RWPE1 (cell line): ENCODE measurements at regions not wholly inside any gene's neighbourhood (a gene's known extent, or its start where the extent isn't known, plus 50 kb on each side); places are given as distances from the start of the nearest gene placed in this dataset.

Experiments used
- CTCF ChIA-PET: fragments of 350-600 bp; sonication (Branson Sonifier 250); formaldehyde crosslinking; extraction: SDS; loops from one replicate; lab custom pipeline; 2021; lab: Yijun Ruan, JAX
- POLR2A ChIA-PET: fragments of 400-600 bp; formaldehyde crosslinking; extraction: SDS; loops from one replicate; lab custom pipeline; 2020; ENCODE audit warnings: antibody characterized with exemption; ENCODE audit not compliant: low non-redundant PET; lab: Yijun Ruan, JAX
- DNase-seq: peaks from one replicate; pipeline ENCODE4 v3.0.0; 2012; ENCODE audit warnings: low spot score
- H3K27ac ChIP-seq: fragments of 450-650 bp; 2 replicates; pipeline ENCODE4 v1.5.1; 2017
- CTCF ChIP-seq: fragments of 450-650 bp; conservative IDR thresholded peaks from 2 replicates; pipeline ENCODE4 v1.5.1; 2017; ENCODE audit warnings: low read depth, mild to moderate bottlenecking

GRCh38 chr5:161077496-161077895 is 225.5 kb upstream of the ATP10B start:
- ChIA-PET CTCF (no interaction called here), POLR2A (no interaction called here)
- no peak for TF ChIP-seq CTCF
- DNase-seq, result no peak
- H3K27ac ChIP-seq, result no peak overlapping the region

GRCh38 chr5:161064781-161065180 is 212.8 kb upstream of the ATP10B start:
- no peak overlapping the region for H3K27ac ChIP-seq
- ChIA-PET CTCF (no interaction called here), POLR2A (no interaction called here)
- no peak for DNase-seq
- no peak for TF ChIP-seq CTCF

- TF ChIP-seq CTCF, result no peak
- ChIA-PET CTCF (no interaction called here), POLR2A (no interaction called here)
Measured at GRCh38 chr5:161064297-161064696, 212.3 kb upstream of the ATP10B start.

GRCh38 chr5:161058781-161059180 is 206.8 kb upstream of the ATP10B start:
- TF ChIP-seq CTCF, result no peak
- H3K27ac ChIP-seq, result no peak overlapping the region
- CTCF ChIA-PET, result interaction anchor here (0.6 kb wide), 1 partner anchor 99 kb away, joined by 3 read pairs; no protein-coding TSS in a partner anchor
- no peak for DNase-seq
- POLR2A ChIA-PET, result no interaction called here

More at GRCh38 chr5:161064297-161064696, 212.3 kb upstream of the ATP10B start:
- DNase-seq, result no peak
- H3K27ac ChIP-seq, result no peak overlapping the region

GRCh38 chr5:161051920-161052500 is 200.0 kb upstream of the ATP10B start:
- no peak overlapping the region for H3K27ac ChIP-seq
- CTCF ChIA-PET, result no interaction called here
- POLR2A ChIA-PET, result no interaction called here
- peak; percentile 4 for DNase-seq
- TF ChIP-seq CTCF, result no peak

GRCh38 chr5:161047024-161047423 is 195.0 kb upstream of the ATP10B start:
- no peak for DNase-seq
- TF ChIP-seq CTCF, result no peak
- no peak overlapping the region for H3K27ac ChIP-seq
- ChIA-PET POLR2A (no interaction called here), CTCF (no interaction called here)

GRCh38 chr5:161042862-161043261 is 190.9 kb upstream of the ATP10B start:
- no peak for TF ChIP-seq CTCF
- POLR2A ChIA-PET, result no interaction called here
- CTCF ChIA-PET, result no interaction called here
- no peak overlapping the region for H3K27ac ChIP-seq
- no peak for DNase-seq
